ENCODE measurements at regions not wholly inside any gene's neighbourhood (a gene's known extent, or its start where the extent isn't known, plus 50 kb on each side); places are given as distances from the start of the nearest gene placed in this dataset.

DNA sequence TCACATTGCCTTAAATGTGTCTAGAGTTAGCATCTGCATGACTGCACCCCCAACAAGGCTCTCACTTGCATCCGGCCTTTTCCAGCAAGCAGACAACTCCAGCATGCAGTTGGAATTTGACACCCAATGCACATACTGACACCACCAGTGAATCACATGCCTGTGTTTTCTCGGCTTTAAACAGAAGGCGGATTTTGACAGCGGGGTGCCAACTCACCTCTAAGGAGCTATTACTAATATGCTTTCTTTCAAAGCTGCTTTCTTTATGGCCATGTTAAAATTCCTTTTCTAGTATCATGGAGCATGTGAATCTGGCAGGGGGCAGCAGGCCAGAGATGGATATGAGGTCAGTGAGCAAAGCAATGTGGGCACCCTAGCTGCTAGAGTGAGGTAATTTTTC is 78.0 kb upstream of the CLNK start:
- no peak overlapping the region for H3K4me2 ChIP-seq (ENCODE audit: low read depth, low read length, poor library complexity, severe bottlenecking)
- H3K4me3 ChIP-seq (ENCODE audit: low read length, poor library complexity, severe bottlenecking): no peak overlapping the region
- H4K20me1 ChIP-seq (ENCODE audit: insufficient read depth, low read length, poor library complexity, severe bottlenecking): no peaks in the 10 kb centered on the region
- H3K4me1 ChIP-seq (ENCODE audit: insufficient read depth, low read length, poor library complexity, severe bottlenecking): no peaks in the 10 kb centered on the region
- H2AFZ ChIP-seq (ENCODE audit: low read length): no peak overlapping the region
- no peaks in the 10 kb centered on the region; the same call in 1 of the 2 replicates for H3K9me3 ChIP-seq (ENCODE audit: insufficient read depth, low read depth, low read length)
- no peaks in the 10 kb centered on the region for H3K36me3 ChIP-seq (ENCODE audit: insufficient read depth, low read length)
- no peaks in the 10 kb centered on the region for H3F3A ChIP-seq (ENCODE audit: low read depth)
- no peaks in the 10 kb centered on the region for H3K79me2 ChIP-seq (ENCODE audit: insufficient read depth, low read length)
- H3K27me3 ChIP-seq (ENCODE audit: insufficient read depth, low read length, poor library complexity, severe bottlenecking): no peaks in the 10 kb centered on the region
- no peaks in the 10 kb centered on the region for H3K9me2 ChIP-seq (replicated peaks; ENCODE audit: low read depth, low read length)
- TF ChIP-seq EZH2phosphoT487 (IDR thresholded peaks at IDR 0.05; ENCODE audit: borderline replicate concordance): no peak
- no peak for TF ChIP-seq CTCF (conservative IDR thresholded peaks at IDR 0.05; ENCODE audit: low read length)
- no peak overlapping the region for H3K9ac ChIP-seq (ENCODE audit: low read depth, low read length, poor library complexity, severe bottlenecking)

- no peaks in the 10 kb centered on the region for H4K20me1 ChIP-seq (ENCODE audit: insufficient read depth, low read length, poor library complexity, severe bottlenecking)
- no peaks in the 10 kb centered on the region for H3F3A ChIP-seq (ENCODE audit: low read depth)
- H3K4me1 ChIP-seq (ENCODE audit: insufficient read depth, low read length, poor library complexity, severe bottlenecking): no peaks in the 10 kb centered on the region
- no peak for TF ChIP-seq EZH2phosphoT487 (IDR thresholded peaks at IDR 0.05; ENCODE audit: borderline replicate concordance)
- TF ChIP-seq CTCF (conservative IDR thresholded peaks at IDR 0.05; ENCODE audit: low read length): no peak
- H3K9me2 ChIP-seq (replicated peaks; ENCODE audit: low read depth, low read length): no peaks in the 10 kb centered on the region
- H3K9me3 ChIP-seq (ENCODE audit: insufficient read depth, low read depth, low read length): no peaks in the 10 kb centered on the region; the same call in 1 of the 2 replicates
- H3K4me3 ChIP-seq (ENCODE audit: low read length, poor library complexity, severe bottlenecking): no peak overlapping the region
- H3K9ac ChIP-seq (ENCODE audit: low read depth, low read length, poor library complexity, severe bottlenecking): no peak overlapping the region
- no peaks in the 10 kb centered on the region for H3K27me3 ChIP-seq (ENCODE audit: insufficient read depth, low read length, poor library complexity, severe bottlenecking)
- H2AFZ ChIP-seq (ENCODE audit: low read length): no peak overlapping the region
- H3K4me2 ChIP-seq (ENCODE audit: low read depth, low read length, poor library complexity, severe bottlenecking): no peak overlapping the region
- no peaks in the 10 kb centered on the region for H3K36me3 ChIP-seq (ENCODE audit: insufficient read depth, low read length)
- H3K79me2 ChIP-seq (ENCODE audit: insufficient read depth, low read length): no peaks in the 10 kb centered on the region
These were observed 77.3 kb upstream of the CLNK start for GRCh38 chr4:10761903-10762302.

- Histone ChIP-seq H3F3A (ENCODE audit: low read depth) (no peaks in the 10 kb centered on the region), H3K4me1 (ENCODE audit: insufficient read depth, low read length, poor library complexity, severe bottlenecking) (no peaks in the 10 kb centered on the region), H3K79me2 (ENCODE audit: insufficient read depth, low read length) (no peaks in the 10 kb centered on the region), H3K36me3 (ENCODE audit: insufficient read depth, low read length) (no peaks in the 10 kb centered on the region), H3K9ac (ENCODE audit: low read depth, low read length, poor library complexity, severe bottlenecking) (no peak overlapping the region), H3K27me3 (ENCODE audit: insufficient read depth, low read length, poor library complexity, severe bottlenecking) (no peaks in the 10 kb centered on the region), H3K4me2 (ENCODE audit: low read depth, low read length, poor library complexity, severe bottlenecking) (no peak overlapping the region), H3K4me3 (ENCODE audit: low read length, poor library complexity, severe bottlenecking) (no peak overlapping the region), H3K9me2 (replicated peaks; ENCODE audit: low read depth, low read length) (no peaks in the 10 kb centered on the region), H3K9me3 (ENCODE audit: insufficient read depth, low read depth, low read length) (no peaks in the 10 kb centered on the region; the same call in 1 of the 2 replicates), H2AFZ (ENCODE audit: low read length) (no peak overlapping the region), H4K20me1 (ENCODE audit: insufficient read depth, low read length, poor library complexity, severe bottlenecking) (no peaks in the 10 kb centered on the region)
- TF ChIP-seq CTCF (conservative IDR thresholded peaks at IDR 0.05; ENCODE audit: low read length) (peak; percentile 24), EZH2phosphoT487 (IDR thresholded peaks at IDR 0.05; ENCODE audit: borderline replicate concordance) (no peak)
These were observed 75.5 kb upstream of the CLNK start for GRCh38 chr4:10760086-10760485.

Data from Loucy (cell line).